GM21447 (cell line): ENCODE measurements at regions not wholly inside any gene's neighbourhood (a gene's known extent, or its start where the extent isn't known, plus 50 kb on each side); places are given as distances from the start of the nearest gene placed in this dataset.

Source experiments
- ATAC-seq: cut with Tn5 transposase; IDR thresholded peaks from one replicate; pipeline ENCODE4 v1.9.1; 2021; ENCODE audit not compliant: unreplicated experiment

GRCh38 chr5:97388794-97389193, 205.7 kb upstream of the RIOK2 start:
- ATAC-seq, result no peak

- ATAC-seq, result no peak
Measured at GRCh38 chr5:97400537-97400936, 217.5 kb upstream of the RIOK2 start.

- no peak for ATAC-seq
Measured at GRCh38 chr5:97405941-97406340, 222.9 kb upstream of the RIOK2 start.

GRCh38 chr5:97406946-97407676, 224.1 kb upstream of the RIOK2 start:
- no peak for ATAC-seq

- no peak for ATAC-seq
Measured at GRCh38 chr5:97408331-97408730, 225.3 kb upstream of the RIOK2 start.

- ATAC-seq, result no peak
Measured at GRCh38 chr5:97412959-97413358, 229.9 kb upstream of the RIOK2 start.

GRCh38 chr5:97417986-97418385, 234.9 kb upstream of the RIOK2 start:
- ATAC-seq, result no peak

- ATAC-seq, result no peak
Measured at GRCh38 chr5:97418462-97418861, 235.4 kb upstream of the RIOK2 start.

- ATAC-seq, result no peak
Measured at GRCh38 chr5:97420646-97421045, 237.6 kb upstream of the RIOK2 start.

GRCh38 chr5:97422678-97423077, 239.6 kb upstream of the RIOK2 start:
- no peak for ATAC-seq

- no peak for ATAC-seq
Measured at GRCh38 chr5:97425511-97425910, 242.5 kb upstream of the RIOK2 start.

GRCh38 chr5:97427235-97427634, 244.2 kb upstream of the RIOK2 start:
- no peak for ATAC-seq

- ATAC-seq, result no peak
Measured at GRCh38 chr5:97434021-97434420, 251.0 kb upstream of the RIOK2 start.

GRCh38 chr5:97436405-97436804, 253.4 kb upstream of the RIOK2 start:
- no peak for ATAC-seq

GRCh38 chr5:97443740-97444139, 260.7 kb upstream of the RIOK2 start:
- no peak for ATAC-seq

GRCh38 chr5:97449172-97449571, 266.1 kb upstream of the RIOK2 start:
- ATAC-seq, result no peak

- no peak for ATAC-seq
Measured at GRCh38 chr5:97452646-97453045, 269.6 kb upstream of the RIOK2 start.

GRCh38 chr5:97453263-97453662, 270.2 kb upstream of the RIOK2 start:
- ATAC-seq, result no peak

- ATAC-seq, result no peak
Measured at GRCh38 chr5:97454015-97454414, 271.0 kb upstream of the RIOK2 start.

GRCh38 chr5:97455996-97456395, 272.9 kb upstream of the RIOK2 start:
- ATAC-seq, result no peak

- ATAC-seq, result peak; percentile 61
Measured at GRCh38 chr5:97458851-97459250, 275.8 kb upstream of the RIOK2 start.

GRCh38 chr5:97471951-97472350, 288.9 kb upstream of the RIOK2 start:
- no peak for ATAC-seq

GRCh38 chr5:97475847-97476246, 292.8 kb upstream of the RIOK2 start:
- ATAC-seq, result no peak
